SK-N-MC (cell line): ENCODE measurements at regions not wholly inside any gene's neighbourhood (a gene's known extent, or its start where the extent isn't known, plus 50 kb on each side); places are given as distances from the start of the nearest gene placed in this dataset.
"Not testable (repeated sequence)": the region's sequence is repeated elsewhere in the genome, so short reads cannot be mapped to it uniquely, and the experiment has no call there.

Source experiments
- DNase-seq: peaks from one replicate; pipeline ENCODE4 v3.0.0-alpha.2; 2011; ENCODE audit warnings: low read depth, low spot score
- H3K27ac ChIP-seq: fragments of 200-600 bp; sonication (generic); 2 replicates; pipeline ENCODE4 v1.5.1; 2016; ENCODE audit warnings: mixed run types
- H3K36me3 ChIP-seq: fragments of 200-600 bp; sonication (generic); 2 replicates; pipeline ENCODE4 v1.6.1; 2017; ENCODE audit warnings: antibody characterized with exemption, low read length, mixed read lengths; ENCODE audit not compliant: insufficient read depth
- H3K4me3 ChIP-seq: fragments of 200-600 bp; sonication (generic); 2 replicates; pipeline ENCODE4 v1.5.1; 2016
- H3K9ac ChIP-seq: fragments of 200-600 bp; sonication (generic); 2 replicates; pipeline ENCODE4 v1.8.0; 2017; ENCODE audit warnings: mixed run types, mixed read lengths; ENCODE audit not compliant: insufficient read length
- H3K9me3 ChIP-seq: fragments of 200-600 bp; sonication (generic); 2 replicates; pipeline ENCODE4 v1.6.1; 2017; ENCODE audit warnings: low read depth, mild to moderate bottlenecking, antibody characterized with exemption, low read length, moderate library complexity, mixed read lengths
- EZH2 ChIP-seq: fragments of 200-600 bp; sonication (generic); IDR thresholded peaks from one replicate; pipeline ENCODE4 v1.6.1; 2017; ENCODE audit warnings: antibody characterized with exemption
- FOXP2 ChIP-seq: optimal IDR thresholded peaks from 2 replicates; pipeline ENCODE3; 2011; ENCODE audit warnings: mild to moderate bottlenecking, moderate library complexity; ENCODE audit not compliant: insufficient read depth; ENCODE audit errors: extremely low read length, control extremely low read depth
- POLR2AphosphoS5 ChIP-seq: IDR thresholded peaks from 2 replicates; pipeline ENCODE4 v1.6.1; 2012; ENCODE audit warnings: mild to moderate bottlenecking, low read depth, low read length, borderline replicate concordance

- no peak overlapping the region for H3K27ac ChIP-seq
- no peaks in the 10 kb centered on the region for H3K9me3 ChIP-seq
- TF ChIP-seq FOXP2, result no peak
- TF ChIP-seq POLR2AphosphoS5, result no peak
- no peak for TF ChIP-seq EZH2
- no peak overlapping the region for H3K4me3 ChIP-seq
- no peak overlapping the region for H3K9ac ChIP-seq
- no peaks in the 10 kb centered on the region for H3K36me3 ChIP-seq
- no peak for DNase-seq
Observed at GRCh38 chr2:163123526-163123925, 285.0 kb upstream of the KCNH7 start.

DNA sequence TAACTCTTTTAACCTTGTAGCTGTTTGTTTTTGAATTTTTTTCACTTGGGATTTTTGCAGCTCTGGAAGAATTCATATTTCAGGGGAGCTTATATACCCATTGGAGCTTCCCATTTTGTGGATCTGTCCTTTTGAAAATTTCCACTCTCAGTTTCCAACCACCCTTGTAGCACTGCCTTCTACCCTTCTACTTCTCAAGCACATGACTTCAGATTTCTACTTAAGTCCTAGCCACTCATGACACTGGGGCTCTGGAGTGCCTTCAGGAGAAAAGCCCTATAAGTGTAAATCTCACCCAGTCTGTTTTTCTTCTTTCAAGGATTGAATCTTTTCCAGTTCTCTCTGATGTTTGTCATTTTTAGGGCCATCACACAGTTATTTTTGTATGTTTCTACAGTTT is 283.7 kb upstream of the KCNH7 start:
- Histone ChIP-seq H3K4me3 (no peak overlapping the region), H3K27ac (no peak overlapping the region), H3K36me3 (no peaks in the 10 kb centered on the region), H3K9me3 (no peaks in the 10 kb centered on the region), H3K9ac (no peak overlapping the region)
- TF ChIP-seq FOXP2 (no peak), EZH2 (no peak), POLR2AphosphoS5 (no peak)
- DNase-seq, result no peak

DNA sequence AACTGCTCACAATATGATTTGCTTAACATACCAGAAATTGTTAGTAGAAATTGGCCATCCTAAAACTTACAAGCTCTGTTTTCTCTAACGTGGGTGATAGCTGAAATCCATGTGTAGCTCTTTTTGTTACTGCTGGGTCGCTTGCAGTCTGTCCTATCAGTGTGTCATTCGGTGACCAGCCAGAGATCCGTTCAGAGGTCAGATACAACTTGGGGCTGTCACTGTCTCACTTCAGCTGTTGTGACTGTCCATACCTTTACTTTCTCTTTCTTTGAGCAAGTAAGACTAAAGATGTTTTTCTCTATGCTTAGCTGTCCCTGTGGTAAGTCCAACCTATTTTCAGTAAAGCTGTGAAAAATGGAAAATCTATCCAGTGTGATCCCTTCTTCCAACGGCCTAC is 282.9 kb upstream of the KCNH7 start:
- no peak overlapping the region for H3K4me3 ChIP-seq
- TF ChIP-seq FOXP2 (no peak), EZH2 (no peak), POLR2AphosphoS5 (no peak)
- H3K36me3 ChIP-seq, result no peaks in the 10 kb centered on the region
- no peak overlapping the region for H3K27ac ChIP-seq
- H3K9me3 ChIP-seq, result no peaks in the 10 kb centered on the region
- no peak for DNase-seq
- H3K9ac ChIP-seq, result no peak overlapping the region

DNA sequence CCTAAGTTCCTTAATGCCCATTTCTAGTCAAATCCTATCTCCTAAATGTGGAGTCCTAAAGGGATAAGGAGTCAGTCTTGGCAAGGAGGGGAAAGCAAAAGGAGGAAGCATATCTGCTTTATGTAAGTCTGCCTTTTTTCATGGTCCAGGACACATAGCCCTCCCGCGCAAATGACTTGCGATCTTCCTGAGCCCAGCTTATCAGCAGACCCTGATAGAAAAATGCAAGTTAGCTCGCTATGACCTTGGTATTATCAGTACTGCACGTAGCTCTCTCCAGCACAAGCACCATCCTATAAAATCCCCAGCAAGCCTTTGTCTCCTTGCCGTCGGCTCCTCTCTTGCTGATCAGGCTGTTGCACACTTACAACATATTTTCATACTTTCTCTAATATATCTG is 281.4 kb upstream of the KCNH7 start:
- no peaks in the 10 kb centered on the region for H3K36me3 ChIP-seq
- no peak overlapping the region for H3K9ac ChIP-seq
- H3K27ac ChIP-seq, result no peak overlapping the region
- H3K4me3 ChIP-seq, result no peak overlapping the region
- no peak for TF ChIP-seq FOXP2
- TF ChIP-seq POLR2AphosphoS5, result no peak
- TF ChIP-seq EZH2, result no peak
- no peak for DNase-seq
- H3K9me3 ChIP-seq, result no peaks in the 10 kb centered on the region

DNA sequence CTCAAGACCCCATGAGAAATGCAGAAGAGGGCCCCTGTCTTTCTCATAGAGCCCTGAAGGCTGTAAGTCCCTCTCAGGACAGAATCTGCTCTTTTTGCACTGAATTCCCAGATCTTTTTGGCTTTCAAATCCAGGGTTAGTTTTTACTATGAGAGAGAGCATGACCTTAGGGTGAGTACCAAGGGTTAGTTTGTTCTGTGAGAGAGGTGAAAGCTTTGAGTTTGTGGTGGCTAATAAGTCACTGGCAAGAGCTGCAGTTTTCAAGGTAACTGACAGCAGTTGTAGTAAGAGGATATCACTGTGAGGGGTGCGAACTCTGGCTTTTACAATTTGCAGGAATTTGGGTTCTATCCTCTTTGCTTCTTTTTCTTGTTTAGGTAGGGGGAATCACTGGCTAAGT is 248.4 kb upstream of the KCNH7 start:
- no peak overlapping the region for H3K4me3 ChIP-seq
- no peak overlapping the region for H3K9ac ChIP-seq
- no peaks in the 10 kb centered on the region for H3K9me3 ChIP-seq
- no peaks in the 10 kb centered on the region for H3K36me3 ChIP-seq
- no peak overlapping the region for H3K27ac ChIP-seq
- TF ChIP-seq FOXP2, result no peak
- DNase-seq, result no peak

DNA sequence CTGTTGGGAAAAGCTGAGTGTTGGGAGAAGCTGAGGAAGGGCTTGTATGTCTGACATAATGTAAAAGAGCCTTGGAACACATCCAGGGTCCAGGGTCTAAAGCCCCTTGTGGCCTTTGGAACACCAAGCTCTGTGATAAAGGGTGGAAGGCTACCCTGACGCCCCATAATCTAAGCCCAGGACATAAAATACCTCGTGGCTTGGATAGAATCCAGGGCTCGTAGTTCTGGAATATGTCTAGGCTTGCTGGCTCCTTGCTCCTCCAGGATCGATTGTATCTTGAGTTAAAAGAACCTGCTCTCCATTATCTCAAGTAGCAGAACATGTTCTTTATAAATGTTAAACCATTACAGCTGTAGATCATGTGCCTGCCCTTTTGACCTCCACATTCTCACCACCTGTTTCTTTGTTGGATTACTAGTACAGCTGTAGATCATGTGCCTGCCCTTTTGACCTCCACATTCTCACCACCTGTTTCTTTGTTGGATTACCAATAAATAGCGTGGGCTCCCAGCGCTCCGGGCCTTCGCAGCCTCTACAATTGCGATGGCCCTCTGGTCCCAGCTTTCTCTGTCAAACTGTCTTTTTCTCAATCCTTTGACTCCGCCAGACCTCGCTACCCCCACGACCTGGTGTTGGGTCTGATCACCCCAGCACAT is 246.9 kb upstream of the KCNH7 start:
- H3K9ac ChIP-seq, H3K9me3 ChIP-seq, DNase-seq, H3K36me3 ChIP-seq, H3K4me3 ChIP-seq, H3K27ac ChIP-seq: not testable (repeated sequence)

- Histone ChIP-seq H3K36me3 (no peaks in the 10 kb centered on the region), H3K4me3 (no peak overlapping the region), H3K9me3 (no peaks in the 10 kb centered on the region), H3K27ac (no peak overlapping the region), H3K9ac (no peak overlapping the region)
- no peak for DNase-seq
- TF ChIP-seq FOXP2 (no peak), EZH2 (no peak), POLR2AphosphoS5 (no peak)
Observed at GRCh38 chr2:163081754-163082153, 243.2 kb upstream of the KCNH7 start.

GRCh38 chr2:163077241-163077640 is 238.7 kb upstream of the KCNH7 start:
- Histone ChIP-seq H3K4me3 (no peak overlapping the region), H3K27ac (no peak overlapping the region), H3K9me3 (no peaks in the 10 kb centered on the region), H3K9ac (no peak overlapping the region), H3K36me3 (no peaks in the 10 kb centered on the region)
- TF ChIP-seq FOXP2 (no peak), EZH2 (no peak), POLR2AphosphoS5 (no peak)
- DNase-seq, result no peak

DNA sequence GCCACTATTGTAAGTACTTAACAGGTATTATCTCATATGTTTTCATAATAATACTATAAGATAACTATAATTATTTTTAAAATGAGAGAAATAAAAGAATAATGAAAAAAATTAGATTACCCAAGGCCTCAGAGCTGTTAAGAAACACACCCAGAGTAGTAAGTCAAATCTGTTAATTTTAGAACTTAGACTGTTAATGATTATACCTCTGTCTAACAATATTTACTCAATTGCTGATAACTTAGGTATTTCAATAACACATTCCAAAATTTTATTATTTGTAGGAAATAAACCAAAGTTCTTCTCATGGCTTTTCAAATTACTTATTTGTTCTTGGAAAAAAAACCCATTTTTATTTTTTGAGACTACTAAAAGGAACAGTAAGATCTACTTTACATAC is 227.5 kb upstream of the KCNH7 start:
- Histone ChIP-seq H3K36me3 (no peaks in the 10 kb centered on the region), H3K9ac (no peak overlapping the region), H3K4me3 (no peak overlapping the region), H3K27ac (no peak overlapping the region), H3K9me3 (no peaks in the 10 kb centered on the region)
- DNase-seq, result no peak
- TF ChIP-seq POLR2AphosphoS5, result no peak
- TF ChIP-seq FOXP2, result no peak
- no peak for TF ChIP-seq EZH2

GRCh38 chr2:163062524-163062923 is 224.0 kb upstream of the KCNH7 start:
- no peaks in the 10 kb centered on the region for H3K36me3 ChIP-seq
- H3K27ac ChIP-seq, result no peak overlapping the region
- H3K4me3 ChIP-seq, result no peak overlapping the region
- no peak overlapping the region for H3K9ac ChIP-seq
- DNase-seq, result no peak
- no peaks in the 10 kb centered on the region for H3K9me3 ChIP-seq
- TF ChIP-seq POLR2AphosphoS5 (no peak), FOXP2 (no peak), EZH2 (no peak)
